OCI-LY1 (cell line): ENCODE measurements at regions not wholly inside any gene's neighbourhood (a gene's known extent, or its start where the extent isn't known, plus 50 kb on each side); places are given as distances from the start of the nearest gene placed in this dataset.

ENCODE experiments used
- CTCF ChIP-seq: fragments of 200-600 bp; sonication (generic), shearing (Covaris generic); IDR thresholded peaks from 2 replicates; pipeline ENCODE4 v1.5.1; 2017; ENCODE audit warnings: mild to moderate bottlenecking, antibody characterized with exemption, low read length, moderate library complexity, mixed read lengths
- EZH2 ChIP-seq: fragments of 200-600 bp; sonication (generic), shearing (Covaris generic); IDR thresholded peaks from 2 replicates; pipeline ENCODE4 v1.8.0; 2017; ENCODE audit warnings: borderline replicate concordance, mixed run types, mild to moderate bottlenecking, antibody characterized with exemption, low read length, moderate library complexity, mixed read lengths

- no peak for TF ChIP-seq CTCF
- no peak for TF ChIP-seq EZH2
These were observed 428.2 kb downstream of the MRPL39 start for GRCh38 chr21:25179116-25179515.
